Activated T-helper 1 cell treated with anti-CD3 and anti-CD28 coated beads, Interleukin-12 subunit alpha, Interleukin-12 subunit beta, Interleukin-2, Interleukin-4 antibody, amounts not matched to agents 30 ng/mL and 10 ng/mL and 1 ng/mL, durations not matched to agents 14 hours and 24 hours and 36 hours (primary cell): ENCODE measurements at regions not wholly inside any gene's neighbourhood (a gene's known extent, or its start where the extent isn't known, plus 50 kb on each side); places are given as distances from the start of the nearest gene placed in this dataset.

Experiments
- DNase-seq: peaks from one replicate; pipeline ENCODE4 v3.0.0; 2021; ENCODE audit warnings: low spot score
- H3K27ac Mint-ChIP-seq: one replicate; pipeline ENCODE4 v1.8.0; 2021; ENCODE audit warnings: mild to moderate bottlenecking, mixed read lengths
- H3K27me3 Mint-ChIP-seq: one replicate; pipeline ENCODE4 v1.8.0; 2022; ENCODE audit warnings: mild to moderate bottlenecking, moderate library complexity, mixed read lengths; ENCODE audit not compliant: insufficient read depth
- H3K36me3 Mint-ChIP-seq: one replicate; pipeline ENCODE4 v1.8.0; 2021; ENCODE audit warnings: low read depth, mixed read lengths
- H3K4me1 Mint-ChIP-seq: one replicate; pipeline ENCODE4 v1.8.0; 2021; ENCODE audit warnings: low read depth, mixed read lengths
- H3K4me3 Mint-ChIP-seq: one replicate; pipeline ENCODE4 v1.8.0; 2021; ENCODE audit warnings: mild to moderate bottlenecking, moderate library complexity, mixed read lengths
- H3K9me3 Mint-ChIP-seq: one replicate; pipeline ENCODE4 v1.8.0; 2021; ENCODE audit warnings: mixed read lengths
- intact Hi-C: fragments of 100-400 bp; cut with micrococcal nuclease; formaldehyde crosslinking; loops from one replicate; pipeline ENCODE4 v1.15.1; 2024

- Mint-ChIP-seq H3K4me3 (no peak overlapping the region), H3K27ac (no peak overlapping the region), H3K36me3 (no peaks in the 10 kb centered on the region), H3K27me3 (peaks cover 2% of the 10 kb centered on the region), H3K9me3 (no peaks in the 10 kb centered on the region), H3K4me1 (no peaks in the 10 kb centered on the region)
- DNase-seq: no peak
- intact Hi-C loops: no loop called here
These were observed 197.8 kb upstream of the MYT1L start for GRCh38 chr2:2528846-2529245.

- no peaks in the 10 kb centered on the region for H3K9me3 Mint-ChIP-seq
- no peak overlapping the region for H3K27ac Mint-ChIP-seq
- peaks cover 2% of the 10 kb centered on the region for H3K27me3 Mint-ChIP-seq
- H3K36me3 Mint-ChIP-seq: no peaks in the 10 kb centered on the region
- H3K4me1 Mint-ChIP-seq: no peaks in the 10 kb centered on the region
- no peak for DNase-seq
- no peak overlapping the region for H3K4me3 Mint-ChIP-seq
- intact Hi-C loops: no loop called here
These were observed 196.1 kb upstream of the MYT1L start for GRCh38 chr2:2527148-2527547.

GRCh38 chr2:2524348-2524941 is 193.4 kb upstream of the MYT1L start:
- no peaks in the 10 kb centered on the region for H3K9me3 Mint-ChIP-seq
- intact Hi-C loops: no loop called here
- no peak overlapping the region for H3K4me3 Mint-ChIP-seq
- no peaks in the 10 kb centered on the region for H3K36me3 Mint-ChIP-seq
- H3K4me1 Mint-ChIP-seq: no peaks in the 10 kb centered on the region
- no peak overlapping the region for H3K27ac Mint-ChIP-seq
- DNase-seq: no peak
- H3K27me3 Mint-ChIP-seq: no peaks in the 10 kb centered on the region

GRCh38 chr2:2523461-2524347 is 192.6 kb upstream of the MYT1L start:
- H3K27me3 Mint-ChIP-seq: no peaks in the 10 kb centered on the region
- intact Hi-C loops: no loop called here
- H3K9me3 Mint-ChIP-seq: no peaks in the 10 kb centered on the region
- no peaks in the 10 kb centered on the region for H3K36me3 Mint-ChIP-seq
- no peak overlapping the region for H3K27ac Mint-ChIP-seq
- H3K4me3 Mint-ChIP-seq: no peak overlapping the region
- no peaks in the 10 kb centered on the region for H3K4me1 Mint-ChIP-seq
- no peak for DNase-seq

GRCh38 chr2:2520401-2520811 is 189.3 kb upstream of the MYT1L start:
- intact Hi-C loops: no loop called here
- no peaks in the 10 kb centered on the region for H3K36me3 Mint-ChIP-seq
- no peaks in the 10 kb centered on the region for H3K9me3 Mint-ChIP-seq
- no peak overlapping the region for H3K27ac Mint-ChIP-seq
- no peaks in the 10 kb centered on the region for H3K27me3 Mint-ChIP-seq
- DNase-seq: no peak
- H3K4me3 Mint-ChIP-seq: no peak overlapping the region
- no peaks in the 10 kb centered on the region for H3K4me1 Mint-ChIP-seq

GRCh38 chr2:2519381-2519780 is 188.3 kb upstream of the MYT1L start:
- Mint-ChIP-seq H3K27ac (no peak overlapping the region), H3K27me3 (no peaks in the 10 kb centered on the region), H3K4me3 (no peak overlapping the region), H3K36me3 (no peaks in the 10 kb centered on the region), H3K9me3 (no peaks in the 10 kb centered on the region), H3K4me1 (no peaks in the 10 kb centered on the region)
- intact Hi-C loops: no loop called here
- DNase-seq: no peak

GRCh38 chr2:2517399-2517798 is 186.3 kb upstream of the MYT1L start:
- H3K27me3 Mint-ChIP-seq: no peaks in the 10 kb centered on the region

GRCh38 chr2:2516386-2516785 is 185.3 kb upstream of the MYT1L start:
- DNase-seq: no peak
- H3K4me1 Mint-ChIP-seq: no peaks in the 10 kb centered on the region
- no peaks in the 10 kb centered on the region for H3K27me3 Mint-ChIP-seq
- H3K36me3 Mint-ChIP-seq: no peaks in the 10 kb centered on the region
- no peak overlapping the region for H3K27ac Mint-ChIP-seq
- intact Hi-C loops: no loop called here
- H3K9me3 Mint-ChIP-seq: no peaks in the 10 kb centered on the region
- no peak overlapping the region for H3K4me3 Mint-ChIP-seq

More at GRCh38 chr2:2517399-2517798, 186.3 kb upstream of the MYT1L start:
- Mint-ChIP-seq H3K4me3 (no peak overlapping the region), H3K36me3 (no peaks in the 10 kb centered on the region), H3K9me3 (no peaks in the 10 kb centered on the region), H3K27ac (no peak overlapping the region), H3K4me1 (no peaks in the 10 kb centered on the region)
- no peak for DNase-seq
- intact Hi-C loops: no loop called here

GRCh38 chr2:2512931-2513330 is 181.9 kb upstream of the MYT1L start:
- intact Hi-C loops: no loop called here
- no peaks in the 10 kb centered on the region for H3K36me3 Mint-ChIP-seq

GRCh38 chr2:2507417-2507997 is 176.4 kb upstream of the MYT1L start:
- intact Hi-C loops: no loop called here
- H3K27ac Mint-ChIP-seq: no peak overlapping the region
- DNase-seq: no peak
- H3K27me3 Mint-ChIP-seq: no peaks in the 10 kb centered on the region
- H3K9me3 Mint-ChIP-seq: no peaks in the 10 kb centered on the region
- no peak overlapping the region for H3K4me3 Mint-ChIP-seq
- no peaks in the 10 kb centered on the region for H3K4me1 Mint-ChIP-seq
- no peaks in the 10 kb centered on the region for H3K36me3 Mint-ChIP-seq

More at GRCh38 chr2:2512931-2513330, 181.9 kb upstream of the MYT1L start:
- no peaks in the 10 kb centered on the region for H3K4me1 Mint-ChIP-seq
- no peak overlapping the region for H3K27ac Mint-ChIP-seq
- no peak for DNase-seq
- no peaks in the 10 kb centered on the region for H3K27me3 Mint-ChIP-seq
- H3K9me3 Mint-ChIP-seq: no peaks in the 10 kb centered on the region
- H3K4me3 Mint-ChIP-seq: no peak overlapping the region

GRCh38 chr2:2506536-2506935 is 175.5 kb upstream of the MYT1L start:
- intact Hi-C loops: no loop called here
- H3K27me3 Mint-ChIP-seq: no peaks in the 10 kb centered on the region
- H3K9me3 Mint-ChIP-seq: no peaks in the 10 kb centered on the region
- no peak overlapping the region for H3K27ac Mint-ChIP-seq
- no peaks in the 10 kb centered on the region for H3K4me1 Mint-ChIP-seq
- DNase-seq: no peak
- no peak overlapping the region for H3K4me3 Mint-ChIP-seq
- no peaks in the 10 kb centered on the region for H3K36me3 Mint-ChIP-seq

- H3K27me3 Mint-ChIP-seq: no peaks in the 10 kb centered on the region
- no peaks in the 10 kb centered on the region for H3K4me1 Mint-ChIP-seq
- no peak for DNase-seq
- intact Hi-C loops: no loop called here
- H3K9me3 Mint-ChIP-seq: no peaks in the 10 kb centered on the region
- no peak overlapping the region for H3K27ac Mint-ChIP-seq
- H3K4me3 Mint-ChIP-seq: no peak overlapping the region
- no peaks in the 10 kb centered on the region for H3K36me3 Mint-ChIP-seq
These were observed 174.5 kb upstream of the MYT1L start for GRCh38 chr2:2505604-2506003.

GRCh38 chr2:2503864-2504418 is 172.9 kb upstream of the MYT1L start:
- Mint-ChIP-seq H3K27me3 (no peaks in the 10 kb centered on the region), H3K36me3 (no peaks in the 10 kb centered on the region), H3K4me3 (no peak overlapping the region), H3K4me1 (no peaks in the 10 kb centered on the region), H3K27ac (no peak overlapping the region), H3K9me3 (no peaks in the 10 kb centered on the region)
- intact Hi-C loops: no loop called here
- DNase-seq: no peak
